ENCODE measurements at regions not wholly inside any gene's neighbourhood (a gene's known extent, or its start where the extent isn't known, plus 50 kb on each side); places are given as distances from the start of the nearest gene placed in this dataset.

DNA sequence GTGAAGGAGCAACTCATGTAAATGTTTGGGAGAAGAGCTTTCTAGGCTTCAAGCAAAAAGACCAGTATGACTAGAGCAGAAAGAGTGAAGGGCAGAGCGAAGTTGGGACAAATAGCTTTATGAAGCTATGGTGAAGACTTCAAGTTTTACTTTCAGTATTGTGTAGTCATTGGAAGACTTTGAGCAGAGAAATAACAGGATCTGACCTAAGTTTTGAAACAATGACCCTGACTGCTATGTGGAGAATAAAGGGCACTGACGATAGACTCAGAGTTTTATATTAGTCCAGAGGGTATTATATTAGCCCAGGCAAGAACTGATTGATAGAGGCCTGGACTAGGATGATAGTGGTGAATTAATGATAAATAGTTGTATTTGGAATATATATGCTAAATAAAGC is 187.3 kb downstream of the KTN1 start:
- Histone ChIP-seq H3K4me1 (ENCODE audit: control insufficient read depth, extremely low read depth, insufficient read depth, low read length) (no peaks in the 10 kb centered on the region), H3K4me3 (replicated peaks in 1 of 3; ENCODE audit: insufficient read depth in 1 of 3, low read depth in 1 of 3, low read length in 3 of 3) (no peak overlapping the region), H3K9me3 (replicated peaks; ENCODE audit: control insufficient read depth, insufficient read depth, low read length) (no peaks in the 10 kb centered on the region), H3K9ac (replicated peaks; ENCODE audit: extremely low read depth, insufficient read depth, low read length) (no peak overlapping the region), H3K27ac (ENCODE audit: insufficient read depth, low read depth, low read length) (no peak overlapping the region), H3K4me2 (ENCODE audit: insufficient read depth, low read length) (no peak overlapping the region), H3K79me2 (ENCODE audit: control insufficient read depth, insufficient read depth, low read length) (no peaks in the 10 kb centered on the region), H3K36me3 (ENCODE audit: control insufficient read depth in 2 of 2, extremely low read depth in 1 of 2, insufficient read depth in 2 of 2, low read length in 2 of 2) (no peaks in the 10 kb centered on the region), H3K9me1 (replicated peaks; ENCODE audit: control insufficient read depth, extremely low read depth, insufficient read depth, low read length) (no peaks in the 10 kb centered on the region), H2AFZ (ENCODE audit: low read depth, low read length) (no peak overlapping the region), H3K27me3 (ENCODE audit: control insufficient read depth in 2 of 2, insufficient read depth in 2 of 2, low read length in 2 of 2) (no peaks in the 10 kb centered on the region), H4K20me1 (replicated peaks; ENCODE audit: control insufficient read depth, extremely low read depth, insufficient read depth, low read length) (no peaks in the 10 kb centered on the region)
- DNase-seq (ENCODE audit: low read depth, low spot score) (peak; percentile 63), FAIRE-seq (no peak)
- POLR2A ChIA-PET = no interaction called here
- dilution Hi-C loops (cut with MboI; ENCODE audit: extremely low pct_ligation_motif_present, low sequenced_read_pairs) = no loop called here
- TF ChIP-seq GATA2 (IDR thresholded peaks at IDR 0.05; ENCODE audit: insufficient read depth, insufficient read length, low read depth, low read length) = no peak
- intact Hi-C loops (cut with micrococcal nuclease) = no loop called here
- CTCF ChIA-PET = interaction anchor here (1.2 kb wide), 1 partner anchor 35 kb away, joined by 4 read pairs; no protein-coding TSS in a partner anchor
- BruUV-seq (replicated peaks) = no TSS peak

DNA sequence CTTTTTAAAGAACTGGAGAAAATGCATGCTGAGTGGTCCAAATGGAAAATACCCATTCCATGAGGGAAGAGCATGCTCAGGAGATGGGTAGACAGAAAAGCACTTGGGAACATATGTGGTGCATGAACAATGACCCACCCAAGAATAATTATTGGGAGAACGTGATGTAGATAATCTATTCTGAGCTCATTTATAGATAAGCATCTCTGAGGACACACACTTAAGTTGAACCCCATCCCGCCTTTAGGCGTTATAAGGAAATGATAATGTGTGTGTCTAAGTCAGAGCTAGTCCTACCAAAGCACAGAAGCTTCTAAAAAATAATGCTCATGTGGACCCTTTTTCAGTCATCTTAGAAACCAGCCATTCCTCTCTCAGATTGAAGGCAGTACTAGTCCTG is 189.9 kb downstream of the KTN1 start:
- POLR2A ChIA-PET = no interaction called here
- CTCF ChIA-PET = interaction anchor here (0.6 to 2.5 kb wide), 10 partner anchors 9 to 705 kb away, joined by 3 to 8 read pairs (median 6); no protein-coding TSS in a partner anchor
- dilution Hi-C loops (cut with MboI; ENCODE audit: extremely low pct_ligation_motif_present, low sequenced_read_pairs) = no loop called here

More for the DNA sequence above, 189.9 kb downstream of the KTN1 start:
- TF ChIP-seq MYC (IDR thresholded peaks at IDR 0.05; ENCODE audit: low read depth, low read length) (no peak), GATA2 (IDR thresholded peaks at IDR 0.05; ENCODE audit: insufficient read depth, insufficient read length, low read depth, low read length) (no peak), EZH2 (IDR thresholded peaks at IDR 0.05; ENCODE audit: borderline replicate concordance, low read depth, low read length, severe bottlenecking) (no peak), POLR2AphosphoS5 (IDR thresholded peaks at IDR 0.05; ENCODE audit: insufficient read depth, low read depth, low read length) (no peak), FOS (IDR thresholded peaks at IDR 0.05; ENCODE audit: borderline replicate concordance, insufficient read depth, low read length) (no peak), JUN (IDR thresholded peaks at IDR 0.05; ENCODE audit: borderline replicate concordance, insufficient read depth, insufficient read length, low read depth) (no peak), POLR2A (IDR thresholded peaks at IDR 0.05; ENCODE audit: low read depth, low read length) (no peak)
- TF ChIP-seq, protein P1, sequence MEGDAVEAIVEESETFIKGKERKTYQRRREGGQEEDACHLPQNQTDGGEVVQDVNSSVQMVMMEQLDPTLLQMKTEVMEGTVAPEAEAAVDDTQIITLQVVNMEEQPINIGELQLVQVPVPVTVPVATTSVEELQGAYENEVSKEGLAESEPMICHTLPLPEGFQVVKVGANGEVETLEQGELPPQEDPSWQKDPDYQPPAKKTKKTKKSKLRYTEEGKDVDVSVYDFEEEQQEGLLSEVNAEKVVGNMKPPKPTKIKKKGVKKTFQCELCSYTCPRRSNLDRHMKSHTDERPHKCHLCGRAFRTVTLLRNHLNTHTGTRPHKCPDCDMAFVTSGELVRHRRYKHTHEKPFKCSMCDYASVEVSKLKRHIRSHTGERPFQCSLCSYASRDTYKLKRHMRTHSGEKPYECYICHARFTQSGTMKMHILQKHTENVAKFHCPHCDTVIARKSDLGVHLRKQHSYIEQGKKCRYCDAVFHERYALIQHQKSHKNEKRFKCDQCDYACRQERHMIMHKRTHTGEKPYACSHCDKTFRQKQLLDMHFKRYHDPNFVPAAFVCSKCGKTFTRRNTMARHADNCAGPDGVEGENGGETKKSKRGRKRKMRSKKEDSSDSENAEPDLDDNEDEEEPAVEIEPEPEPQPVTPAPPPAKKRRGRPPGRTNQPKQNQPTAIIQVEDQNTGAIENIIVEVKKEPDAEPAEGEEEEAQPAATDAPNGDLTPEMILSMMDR (IDR thresholded peaks at IDR 0.05; ENCODE audit: extremely low read depth in 1 of 2, insufficient read depth in 1 of 2, low read depth in 1 of 2, low read length in 2 of 2) = no peak
- TF ChIP-seq, protein P2, sequence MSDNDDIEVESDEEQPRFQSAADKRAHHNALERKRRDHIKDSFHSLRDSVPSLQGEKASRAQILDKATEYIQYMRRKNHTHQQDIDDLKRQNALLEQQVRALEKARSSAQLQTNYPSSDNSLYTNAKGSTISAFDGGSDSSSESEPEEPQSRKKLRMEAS (IDR thresholded peaks at IDR 0.05; ENCODE audit: insufficient read depth, insufficient read length) = no peak
- no peak for DNase-seq (ENCODE audit: low read depth, low spot score)
- FAIRE-seq = no peak
- no peaks in the 10 kb centered on the region for H3K36me3 ChIP-seq (ENCODE audit: control insufficient read depth in 2 of 2, extremely low read depth in 1 of 2, insufficient read depth in 2 of 2, low read length in 2 of 2)
- no peak overlapping the region for H2AFZ ChIP-seq (ENCODE audit: low read depth, low read length)
- BruUV-seq (replicated peaks) = no TSS peak
- H3K27me3 ChIP-seq (ENCODE audit: control insufficient read depth in 2 of 2, insufficient read depth in 2 of 2, low read length in 2 of 2) = no peaks in the 10 kb centered on the region
- no peaks in the 10 kb centered on the region for H4K20me1 ChIP-seq (replicated peaks; ENCODE audit: control insufficient read depth, extremely low read depth, insufficient read depth, low read length)
- no peaks in the 10 kb centered on the region for H3K9me3 ChIP-seq (replicated peaks; ENCODE audit: control insufficient read depth, insufficient read depth, low read length)
- intact Hi-C loops (cut with micrococcal nuclease) = no loop called here
- H3K9ac ChIP-seq (replicated peaks; ENCODE audit: extremely low read depth, insufficient read depth, low read length) = no peak overlapping the region
- no peaks in the 10 kb centered on the region for H3K9me1 ChIP-seq (replicated peaks; ENCODE audit: control insufficient read depth, extremely low read depth, insufficient read depth, low read length)
- no peaks in the 10 kb centered on the region for H3K79me2 ChIP-seq (ENCODE audit: control insufficient read depth, insufficient read depth, low read length)
- no peak overlapping the region for H3K4me2 ChIP-seq (ENCODE audit: insufficient read depth, low read length)
- H3K4me3 ChIP-seq (replicated peaks in 1 of 3; ENCODE audit: insufficient read depth in 1 of 3, low read depth in 1 of 3, low read length in 3 of 3) = no peak overlapping the region
- no peaks in the 10 kb centered on the region for H3K4me1 ChIP-seq (ENCODE audit: control insufficient read depth, extremely low read depth, insufficient read depth, low read length)
- H3K27ac ChIP-seq (ENCODE audit: insufficient read depth, low read depth, low read length) = no peak overlapping the region
